ENCODE measurements at regions not wholly inside any gene's neighbourhood (a gene's known extent, or its start where the extent isn't known, plus 50 kb on each side); places are given as distances from the start of the nearest gene placed in this dataset.

DNA sequence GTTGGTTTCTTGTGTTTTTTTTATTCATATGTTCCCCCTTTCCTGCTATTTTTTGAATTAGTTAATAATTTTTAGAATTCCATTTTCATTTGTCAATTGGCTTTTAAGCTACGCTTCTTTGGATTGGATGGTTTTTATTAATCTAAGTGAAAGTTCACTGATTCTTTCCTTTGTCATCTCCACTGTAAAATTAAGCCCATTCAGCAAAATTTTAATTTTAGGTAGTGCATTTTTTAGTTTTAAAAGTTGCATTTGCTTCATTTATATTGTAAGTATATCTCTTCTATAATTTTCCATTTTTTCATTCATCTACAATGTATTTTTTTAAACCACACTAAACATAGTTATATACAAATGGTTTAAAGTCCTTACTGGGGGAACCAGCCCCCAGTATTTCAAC, 417.3 kb upstream of the HTR2C start:
- H3K36me3 ChIP-seq: no peaks in the 10 kb centered on the region
- no peaks in the 10 kb centered on the region for H3K27me3 ChIP-seq

DNA sequence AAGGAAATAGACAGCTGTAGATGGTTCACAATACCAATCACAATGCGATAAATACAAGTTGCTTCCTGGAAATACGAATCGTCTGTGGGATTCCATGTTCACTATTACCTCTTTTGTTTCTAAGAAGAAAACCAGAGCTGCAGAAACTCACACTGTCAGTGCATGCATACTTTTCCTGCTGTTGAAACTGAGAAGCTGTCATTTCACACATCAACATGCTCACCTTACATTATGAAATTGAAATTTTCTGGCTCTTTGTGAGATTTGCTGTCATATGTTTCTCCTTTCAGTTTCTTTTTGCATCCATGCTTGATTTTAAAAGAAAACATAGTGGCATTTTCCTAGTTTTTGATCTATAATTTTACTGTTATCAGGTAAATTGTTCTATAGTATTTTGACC, 418.3 kb upstream of the HTR2C start:
- no peaks in the 10 kb centered on the region for H3K27me3 ChIP-seq
- intact Hi-C loops (cut with DNase I; ENCODE audit: low total_unique reads): no loop called here

More for the DNA sequence above, 417.3 kb upstream of the HTR2C start:
- Histone ChIP-seq H3K4me3 (no peak overlapping the region), H3K9me3 (peaks cover 0 to 10% (median 5%) of the 10 kb centered on the region in 3 donors), H3K27ac (no peak overlapping the region), H3K4me1 (no peaks in the 10 kb centered on the region)
- TF ChIP-seq, protein P1, sequence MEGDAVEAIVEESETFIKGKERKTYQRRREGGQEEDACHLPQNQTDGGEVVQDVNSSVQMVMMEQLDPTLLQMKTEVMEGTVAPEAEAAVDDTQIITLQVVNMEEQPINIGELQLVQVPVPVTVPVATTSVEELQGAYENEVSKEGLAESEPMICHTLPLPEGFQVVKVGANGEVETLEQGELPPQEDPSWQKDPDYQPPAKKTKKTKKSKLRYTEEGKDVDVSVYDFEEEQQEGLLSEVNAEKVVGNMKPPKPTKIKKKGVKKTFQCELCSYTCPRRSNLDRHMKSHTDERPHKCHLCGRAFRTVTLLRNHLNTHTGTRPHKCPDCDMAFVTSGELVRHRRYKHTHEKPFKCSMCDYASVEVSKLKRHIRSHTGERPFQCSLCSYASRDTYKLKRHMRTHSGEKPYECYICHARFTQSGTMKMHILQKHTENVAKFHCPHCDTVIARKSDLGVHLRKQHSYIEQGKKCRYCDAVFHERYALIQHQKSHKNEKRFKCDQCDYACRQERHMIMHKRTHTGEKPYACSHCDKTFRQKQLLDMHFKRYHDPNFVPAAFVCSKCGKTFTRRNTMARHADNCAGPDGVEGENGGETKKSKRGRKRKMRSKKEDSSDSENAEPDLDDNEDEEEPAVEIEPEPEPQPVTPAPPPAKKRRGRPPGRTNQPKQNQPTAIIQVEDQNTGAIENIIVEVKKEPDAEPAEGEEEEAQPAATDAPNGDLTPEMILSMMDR (IDR thresholded peaks at IDR 0.05): no peak
- DNase-seq: no peak
- intact Hi-C loops (cut with DNase I; ENCODE audit: low total_unique reads): no loop called here

DNA sequence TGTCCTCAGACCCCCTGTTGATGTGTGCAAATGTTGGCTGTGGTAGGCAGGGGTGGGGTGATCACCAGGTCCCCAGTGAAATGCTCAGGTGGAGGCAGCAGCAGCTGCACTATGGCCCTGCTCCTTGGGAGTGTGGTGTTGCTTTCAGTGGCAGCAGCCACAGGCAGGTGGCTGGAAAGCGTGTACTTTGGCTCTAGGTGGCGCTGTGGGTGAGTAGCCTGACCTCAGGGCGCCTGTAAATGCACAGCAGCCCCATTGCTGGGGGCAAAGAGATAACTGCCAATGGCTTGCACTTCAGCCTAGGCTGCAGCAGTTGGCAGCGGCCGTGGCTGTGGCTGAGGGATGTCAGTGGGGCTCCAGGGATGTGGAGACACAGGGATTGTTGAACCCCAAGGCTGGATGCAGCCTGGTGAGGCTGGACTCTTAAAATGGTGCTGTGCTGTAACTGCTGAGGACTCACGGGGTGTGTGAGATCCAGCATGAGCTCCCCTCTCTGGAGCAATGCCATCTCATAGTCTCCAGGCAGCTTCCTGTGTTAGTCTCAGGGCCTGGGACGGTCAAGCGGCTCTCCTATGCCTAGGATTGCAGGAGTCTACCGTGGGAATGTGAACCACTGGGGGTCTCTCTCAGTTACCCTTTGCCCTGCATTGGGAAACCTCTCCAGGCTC, 421.7 kb upstream of the HTR2C start:
- Histone ChIP-seq H3K9me3 (no peaks in the 10 kb centered on the region), H3K4me3 (no peak overlapping the region), H3K4me1 (no peaks in the 10 kb centered on the region), H3K36me3 (no peaks in the 10 kb centered on the region), H3K27me3 (no peaks in the 10 kb centered on the region), H3K27ac (no peak overlapping the region)
- TF ChIP-seq, protein P1 (IDR thresholded peaks at IDR 0.05): no peak
- no peak for DNase-seq
- intact Hi-C loops (cut with DNase I; ENCODE audit: low total_unique reads): loop anchor here (5.0 kb wide), 1 partner anchor 1490 kb away; no protein-coding TSS in a partner anchor

More for the DNA sequence above, 418.3 kb upstream of the HTR2C start:
- no peaks in the 10 kb centered on the region for H3K4me1 ChIP-seq
- no peak overlapping the region for H3K27ac ChIP-seq
- no peaks in the 10 kb centered on the region for H3K36me3 ChIP-seq
- TF ChIP-seq, protein P1 (IDR thresholded peaks at IDR 0.05): no peak
- no peak for DNase-seq
- peaks cover 0 to 10% (median 5%) of the 10 kb centered on the region in 3 donors for H3K9me3 ChIP-seq
- no peak overlapping the region for H3K4me3 ChIP-seq

GRCh38 chrX:114152801-114153200, 431.1 kb upstream of the HTR2C start:
- H3K4me3 ChIP-seq: no peak overlapping the region
- H3K27ac ChIP-seq: no peak overlapping the region
- H3K27me3 ChIP-seq: no peaks in the 10 kb centered on the region
- DNase-seq: no peak
- no peaks in the 10 kb centered on the region for H3K4me1 ChIP-seq
- H3K36me3 ChIP-seq: no peaks in the 10 kb centered on the region
- no peaks in the 10 kb centered on the region for H3K9me3 ChIP-seq
- intact Hi-C loops (cut with DNase I; ENCODE audit: low total_unique reads): no loop called here
- TF ChIP-seq, protein P1 (IDR thresholded peaks at IDR 0.05): no peak

GRCh38 chrX:114152130-114152529, 431.8 kb upstream of the HTR2C start:
- Histone ChIP-seq H3K9me3 (no peaks in the 10 kb centered on the region), H3K4me1 (no peaks in the 10 kb centered on the region), H3K36me3 (no peaks in the 10 kb centered on the region), H3K27me3 (no peaks in the 10 kb centered on the region), H3K27ac (no peak overlapping the region), H3K4me3 (no peak overlapping the region)
- no peak for DNase-seq
- intact Hi-C loops (cut with DNase I; ENCODE audit: low total_unique reads): no loop called here
- TF ChIP-seq, protein P1 (IDR thresholded peaks at IDR 0.05): no peak

All from tibial artery (tissue), 4 donors.